ENCODE measurements at regions not wholly inside any gene's neighbourhood (a gene's known extent, or its start where the extent isn't known, plus 50 kb on each side); places are given as distances from the start of the nearest gene placed in this dataset.

DNA sequence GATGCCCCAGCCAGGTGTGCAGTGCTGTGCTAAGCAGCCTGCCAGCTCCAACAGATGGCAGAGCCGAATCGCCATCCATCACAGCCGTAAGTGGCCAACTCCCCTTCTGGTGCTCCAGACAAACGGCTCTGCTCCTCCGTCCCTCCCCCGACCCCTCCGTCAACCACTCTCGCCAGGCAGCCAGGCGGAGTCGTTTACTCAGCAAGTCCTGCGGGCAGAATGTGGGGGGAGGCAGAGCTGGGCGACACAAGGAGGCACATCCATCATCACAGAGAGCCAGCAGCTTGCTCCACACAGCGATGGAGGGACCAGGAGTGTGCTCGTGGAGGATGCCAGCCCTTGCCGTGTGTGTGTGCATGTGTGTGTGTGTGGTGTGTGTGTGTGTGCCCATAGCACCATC lies 206.6 kb upstream of the GRIK3 start:
- TF ChIP-seq, protein P1, sequence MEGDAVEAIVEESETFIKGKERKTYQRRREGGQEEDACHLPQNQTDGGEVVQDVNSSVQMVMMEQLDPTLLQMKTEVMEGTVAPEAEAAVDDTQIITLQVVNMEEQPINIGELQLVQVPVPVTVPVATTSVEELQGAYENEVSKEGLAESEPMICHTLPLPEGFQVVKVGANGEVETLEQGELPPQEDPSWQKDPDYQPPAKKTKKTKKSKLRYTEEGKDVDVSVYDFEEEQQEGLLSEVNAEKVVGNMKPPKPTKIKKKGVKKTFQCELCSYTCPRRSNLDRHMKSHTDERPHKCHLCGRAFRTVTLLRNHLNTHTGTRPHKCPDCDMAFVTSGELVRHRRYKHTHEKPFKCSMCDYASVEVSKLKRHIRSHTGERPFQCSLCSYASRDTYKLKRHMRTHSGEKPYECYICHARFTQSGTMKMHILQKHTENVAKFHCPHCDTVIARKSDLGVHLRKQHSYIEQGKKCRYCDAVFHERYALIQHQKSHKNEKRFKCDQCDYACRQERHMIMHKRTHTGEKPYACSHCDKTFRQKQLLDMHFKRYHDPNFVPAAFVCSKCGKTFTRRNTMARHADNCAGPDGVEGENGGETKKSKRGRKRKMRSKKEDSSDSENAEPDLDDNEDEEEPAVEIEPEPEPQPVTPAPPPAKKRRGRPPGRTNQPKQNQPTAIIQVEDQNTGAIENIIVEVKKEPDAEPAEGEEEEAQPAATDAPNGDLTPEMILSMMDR (IDR thresholded peaks at IDR 0.05), result no peak
- TF ChIP-seq POLR2AphosphoS5 (IDR thresholded peaks at IDR 0.05), result no peak
- TF ChIP-seq POLR2A (IDR thresholded peaks at IDR 0.05), result no peak
